SK-N-SH treated with all-trans-retinoic acid at 6 μM for 48 hours (cell line): ENCODE measurements at regions not wholly inside any gene's neighbourhood (a gene's known extent, or its start where the extent isn't known, plus 50 kb on each side); places are given as distances from the start of the nearest gene placed in this dataset.
A peak's percentile ranks its signal among the peaks of the same experiment; 100 is the strongest.

Experiments used
- ATAC-seq: fragments of 200-7000 bp; cut with Tn5 transposase; 3 replicates; pipeline ENCODE4 v1.9.1; 2020; ENCODE audit warnings: mild to moderate bottlenecking, moderate library complexity
- ARNTL ChIP-seq: fragments of 450-650 bp; formaldehyde crosslinking; IDR thresholded peaks from 2 replicates; pipeline ENCODE4 v1.5.0; 2020; ENCODE audit warnings: low read depth, mild to moderate bottlenecking, moderate library complexity, borderline replicate concordance
- BACH2 ChIP-seq: fragments of 250-450 bp; sonication (Bioruptor Pico); IDR thresholded peaks from 2 replicates; pipeline ENCODE4 v1.9.0; 2021; ENCODE audit warnings: mild to moderate bottlenecking, borderline replicate concordance
- CSDC2 ChIP-seq: fragments of 250-450 bp; sonication (Bioruptor Pico); IDR thresholded peaks from 2 replicates; pipeline ENCODE4 v1.5.0; 2020; ENCODE audit warnings: mild to moderate bottlenecking, moderate library complexity
- ESRRG ChIP-seq: fragments of 250-450 bp; sonication (Bioruptor Pico); IDR thresholded peaks from 2 replicates; pipeline ENCODE4 v1.6.1; 2021; ENCODE audit warnings: mild to moderate bottlenecking
- GLIS3 ChIP-seq: fragments of 250-450 bp; sonication (Bioruptor Pico); IDR thresholded peaks from 2 replicates; pipeline ENCODE4 v1.5.0; 2020; ENCODE audit warnings: mild to moderate bottlenecking, moderate library complexity
- ISL1 ChIP-seq: fragments of 250-450 bp; sonication (Bioruptor Pico); IDR thresholded peaks from 2 replicates; pipeline ENCODE4 v2.1.2; 2022; ENCODE audit warnings: mild to moderate bottlenecking, moderate library complexity
- OSR1 ChIP-seq: fragments of 250-450 bp; sonication (Bioruptor Pico); IDR thresholded peaks from 2 replicates; pipeline ENCODE4 v1.8.0; 2022; ENCODE audit warnings: moderate library complexity, mild to moderate bottlenecking, inconsistent platforms
- RARB ChIP-seq: fragments of 250-450 bp; sonication (Bioruptor Pico); IDR thresholded peaks from 2 replicates; pipeline ENCODE4 v1.8.0; 2021; ENCODE audit warnings: mild to moderate bottlenecking, moderate library complexity
- TCF4 ChIP-seq: fragments of 250-450 bp; sonication (Bioruptor Pico); IDR thresholded peaks from 2 replicates; pipeline ENCODE4 v1.8.0; 2021; ENCODE audit warnings: mild to moderate bottlenecking, moderate library complexity, borderline replicate concordance
- TOX ChIP-seq: fragments of 250-450 bp; sonication (Bioruptor Pico); IDR thresholded peaks from 2 replicates; pipeline ENCODE4 v1.8.0; 2021; ENCODE audit warnings: mild to moderate bottlenecking, moderate library complexity, borderline replicate concordance
- ZFP3 ChIP-seq: fragments of 250-450 bp; sonication (Bioruptor Pico); IDR thresholded peaks from 2 replicates; pipeline ENCODE4 v1.5.0; 2020; ENCODE audit warnings: mild to moderate bottlenecking, moderate library complexity
- ZFP30 ChIP-seq: fragments of 450-650 bp; formaldehyde crosslinking; IDR thresholded peaks from 2 replicates; pipeline ENCODE4 v1.5.0; 2022; ENCODE audit warnings: mild to moderate bottlenecking, moderate library complexity
- ZNF565 ChIP-seq: fragments of 450-650 bp; formaldehyde crosslinking; conservative IDR thresholded peaks from 2 replicates; pipeline ENCODE4 v1.5.0; 2020; ENCODE audit warnings: low read depth, mild to moderate bottlenecking, moderate library complexity
- ZNF70 ChIP-seq: fragments of 450-650 bp; formaldehyde crosslinking; IDR thresholded peaks from 2 replicates; pipeline ENCODE4 v1.5.0; 2020; ENCODE audit warnings: mild to moderate bottlenecking, moderate library complexity
- ZNF8 ChIP-seq: fragments of 450-650 bp; formaldehyde crosslinking; IDR thresholded peaks from 2 replicates; pipeline ENCODE4 v1.5.0; 2020; ENCODE audit warnings: mild to moderate bottlenecking, moderate library complexity
- TF ChIP-seq, protein P1 (sequence below): fragments of 250-450 bp; sonication (Bioruptor Pico); IDR thresholded peaks from 2 replicates; pipeline ENCODE4 v1.5.1; 2021; ENCODE audit warnings: mild to moderate bottlenecking, moderate library complexity
- TF ChIP-seq, protein P2 (sequence below): fragments of 250-450 bp; sonication (Bioruptor Pico); IDR thresholded peaks from 2 replicates; pipeline ENCODE4 v1.5.0; 2020; ENCODE audit warnings: mild to moderate bottlenecking, moderate library complexity
- TF ChIP-seq, protein P3 (sequence below): fragments of 250-450 bp; sonication (Bioruptor Pico); IDR thresholded peaks from 2 replicates; pipeline ENCODE4 v1.8.0; 2021; ENCODE audit warnings: low read depth, mild to moderate bottlenecking, moderate library complexity, borderline replicate concordance
- TF ChIP-seq, protein P4 (sequence below): fragments of 250-450 bp; sonication (Bioruptor Pico); IDR thresholded peaks from 2 replicates; pipeline ENCODE4 v1.5.1; 2020; ENCODE audit warnings: low read depth, mild to moderate bottlenecking, moderate library complexity
- TF ChIP-seq, protein P5 (sequence below): fragments of 250-450 bp; sonication (Bioruptor Pico); IDR thresholded peaks from 2 replicates; pipeline ENCODE4 v1.8.0; 2020; ENCODE audit warnings: mild to moderate bottlenecking, moderate library complexity, borderline replicate concordance

DNA sequence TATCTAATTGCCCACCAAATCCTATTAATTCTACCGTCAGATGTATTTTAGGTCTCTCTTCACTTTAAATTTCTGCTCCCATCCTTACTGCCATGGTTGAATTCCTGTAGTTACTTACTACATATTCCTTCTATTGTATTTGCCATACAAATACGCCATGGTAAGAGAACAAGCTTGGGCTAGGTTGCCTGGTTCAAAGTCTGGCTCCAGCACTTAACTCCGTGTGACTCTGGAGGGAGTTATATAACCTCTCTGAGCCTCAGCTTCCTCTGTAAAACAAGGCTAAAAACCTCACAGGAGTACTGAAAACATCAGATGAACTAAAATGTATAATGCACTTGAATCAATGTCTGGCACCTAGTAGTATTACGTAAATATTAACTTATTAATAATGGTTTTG, 260.3 kb upstream of the RPS6KA3 start:
- TF ChIP-seq GLIS3 (CRISPR knock-in tag): no peak
- TF ChIP-seq, protein P1, sequence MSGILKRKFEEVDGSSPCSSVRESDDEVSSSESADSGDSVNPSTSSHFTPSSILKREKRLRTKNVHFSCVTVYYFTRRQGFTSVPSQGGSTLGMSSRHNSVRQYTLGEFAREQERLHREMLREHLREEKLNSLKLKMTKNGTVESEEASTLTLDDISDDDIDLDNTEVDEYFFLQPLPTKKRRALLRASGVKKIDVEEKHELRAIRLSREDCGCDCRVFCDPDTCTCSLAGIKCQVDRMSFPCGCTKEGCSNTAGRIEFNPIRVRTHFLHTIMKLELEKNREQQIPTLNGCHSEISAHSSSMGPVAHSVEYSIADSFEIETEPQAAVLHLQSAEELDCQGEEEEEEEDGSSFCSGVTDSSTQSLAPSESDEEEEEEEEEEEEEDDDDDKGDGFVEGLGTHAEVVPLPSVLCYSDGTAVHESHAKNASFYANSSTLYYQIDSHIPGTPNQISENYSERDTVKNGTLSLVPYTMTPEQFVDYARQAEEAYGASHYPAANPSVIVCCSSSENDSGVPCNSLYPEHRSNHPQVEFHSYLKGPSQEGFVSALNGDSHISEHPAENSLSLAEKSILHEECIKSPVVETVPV: no peak
- ATAC-seq: no peak

DNA sequence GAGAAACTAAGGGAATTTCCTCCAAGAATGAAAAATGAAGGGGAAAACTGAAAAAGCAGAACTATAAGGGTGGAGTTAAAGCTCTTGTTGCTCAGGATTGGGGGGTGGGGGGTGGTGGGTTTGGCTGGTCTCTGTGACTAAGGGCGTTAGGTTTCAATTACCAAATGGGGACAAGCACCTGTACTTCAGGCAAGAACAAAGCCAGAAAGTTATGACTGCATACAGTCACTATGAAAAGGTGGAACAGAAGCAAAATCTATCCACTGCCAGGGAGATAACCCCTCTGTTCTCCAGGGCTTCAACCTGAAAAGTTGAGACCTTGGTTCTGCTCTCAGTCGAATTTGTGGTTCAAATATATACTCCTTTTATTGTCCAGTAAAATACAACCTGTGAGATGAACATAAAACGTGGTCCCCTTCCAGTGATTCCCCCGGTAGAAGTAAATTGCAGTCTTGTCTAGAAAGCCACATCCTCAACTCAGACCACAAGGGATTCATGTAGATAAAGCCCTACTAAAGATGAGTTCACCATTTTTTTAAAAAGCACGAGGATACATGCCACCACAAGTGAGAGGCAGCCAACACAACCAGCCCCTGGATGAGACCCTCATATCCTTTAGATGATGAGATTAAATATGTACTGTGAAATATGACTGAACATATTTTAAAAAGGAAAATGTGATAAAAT, 257.1 kb upstream of the RPS6KA3 start:
- no peak for ATAC-seq

GRCh38 chrX:20522420-20522819, 255.7 kb upstream of the RPS6KA3 start:
- TF ChIP-seq CSDC2 (CRISPR knock-in tag) (no peak), ZFP30 (CRISPR knock-in tag) (no peak), ZNF8 (CRISPR knock-in tag) (no peak), ZNF70 (CRISPR knock-in tag) (no peak), ISL1 (CRISPR knock-in tag) (no peak), GLIS3 (CRISPR knock-in tag) (no peak)
- TF ChIP-seq, protein P2, sequence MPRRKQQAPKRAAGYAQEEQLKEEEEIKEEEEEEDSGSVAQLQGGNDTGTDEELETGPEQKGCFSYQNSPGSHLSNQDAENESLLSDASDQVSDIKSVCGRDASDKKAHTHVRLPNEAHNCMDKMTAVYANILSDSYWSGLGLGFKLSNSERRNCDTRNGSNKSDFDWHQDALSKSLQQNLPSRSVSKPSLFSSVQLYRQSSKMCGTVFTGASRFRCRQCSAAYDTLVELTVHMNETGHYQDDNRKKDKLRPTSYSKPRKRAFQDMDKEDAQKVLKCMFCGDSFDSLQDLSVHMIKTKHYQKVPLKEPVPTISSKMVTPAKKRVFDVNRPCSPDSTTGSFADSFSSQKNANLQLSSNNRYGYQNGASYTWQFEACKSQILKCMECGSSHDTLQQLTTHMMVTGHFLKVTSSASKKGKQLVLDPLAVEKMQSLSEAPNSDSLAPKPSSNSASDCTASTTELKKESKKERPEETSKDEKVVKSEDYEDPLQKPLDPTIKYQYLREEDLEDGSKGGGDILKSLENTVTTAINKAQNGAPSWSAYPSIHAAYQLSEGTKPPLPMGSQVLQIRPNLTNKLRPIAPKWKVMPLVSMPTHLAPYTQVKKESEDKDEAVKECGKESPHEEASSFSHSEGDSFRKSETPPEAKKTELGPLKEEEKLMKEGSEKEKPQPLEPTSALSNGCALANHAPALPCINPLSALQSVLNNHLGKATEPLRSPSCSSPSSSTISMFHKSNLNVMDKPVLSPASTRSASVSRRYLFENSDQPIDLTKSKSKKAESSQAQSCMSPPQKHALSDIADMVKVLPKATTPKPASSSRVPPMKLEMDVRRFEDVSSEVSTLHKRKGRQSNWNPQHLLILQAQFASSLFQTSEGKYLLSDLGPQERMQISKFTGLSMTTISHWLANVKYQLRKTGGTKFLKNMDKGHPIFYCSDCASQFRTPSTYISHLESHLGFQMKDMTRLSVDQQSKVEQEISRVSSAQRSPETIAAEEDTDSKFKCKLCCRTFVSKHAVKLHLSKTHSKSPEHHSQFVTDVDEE (CRISPR knock-in tag): no peak
- ATAC-seq: no peak

More for the DNA sequence above, 257.1 kb upstream of the RPS6KA3 start:
- TF ChIP-seq RARB (no peak), TOX (CRISPR knock-in tag) (no peak), ISL1 (CRISPR knock-in tag) (no peak), ZFP3 (CRISPR knock-in tag) (no peak), ARNTL (no peak), GLIS3 (CRISPR knock-in tag) (no peak)
- TF ChIP-seq, protein P2 (CRISPR knock-in tag): no peak

DNA sequence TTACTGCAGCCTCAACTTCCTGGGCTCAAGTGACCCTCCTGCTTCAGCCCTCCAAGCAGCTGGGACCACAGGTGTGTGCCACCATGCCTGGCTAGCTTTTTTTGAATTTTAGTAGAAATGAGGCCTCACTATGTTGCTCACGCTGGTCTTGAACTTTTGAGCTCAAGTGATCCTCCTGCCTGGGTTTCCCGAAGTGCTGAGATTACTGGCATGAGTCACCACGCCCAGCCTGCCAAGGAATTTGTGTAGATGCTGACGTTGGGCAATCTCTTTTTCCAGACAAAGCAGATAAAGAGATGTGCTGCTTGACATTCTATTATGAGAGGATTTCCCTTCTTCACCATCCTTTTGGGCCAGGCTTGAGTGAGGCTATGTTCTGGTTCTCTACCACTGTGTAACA, 254.5 kb upstream of the RPS6KA3 start:
- no peak for TF ChIP-seq ZFP3 (CRISPR knock-in tag)
- TF ChIP-seq, protein P3, sequence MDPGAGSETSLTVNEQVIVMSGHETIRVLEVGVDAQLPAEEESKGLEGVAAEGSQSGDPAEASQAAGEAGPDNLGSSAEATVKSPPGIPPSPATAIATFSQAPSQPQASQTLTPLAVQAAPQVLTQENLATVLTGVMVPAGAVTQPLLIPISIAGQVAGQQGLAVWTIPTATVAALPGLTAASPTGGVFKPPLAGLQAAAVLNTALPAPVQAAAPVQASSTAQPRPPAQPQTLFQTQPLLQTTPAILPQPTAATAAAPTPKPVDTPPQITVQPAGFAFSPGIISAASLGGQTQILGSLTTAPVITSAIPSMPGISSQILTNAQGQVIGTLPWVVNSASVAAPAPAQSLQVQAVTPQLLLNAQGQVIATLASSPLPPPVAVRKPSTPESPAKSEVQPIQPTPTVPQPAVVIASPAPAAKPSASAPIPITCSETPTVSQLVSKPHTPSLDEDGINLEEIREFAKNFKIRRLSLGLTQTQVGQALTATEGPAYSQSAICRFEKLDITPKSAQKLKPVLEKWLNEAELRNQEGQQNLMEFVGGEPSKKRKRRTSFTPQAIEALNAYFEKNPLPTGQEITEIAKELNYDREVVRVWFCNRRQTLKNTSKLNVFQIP: no peak
- TF ChIP-seq CSDC2 (CRISPR knock-in tag): no peak
- TF ChIP-seq, protein P1: no peak
- no peak for TF ChIP-seq ARNTL
- TF ChIP-seq RARB: no peak
- TF ChIP-seq, protein P4, sequence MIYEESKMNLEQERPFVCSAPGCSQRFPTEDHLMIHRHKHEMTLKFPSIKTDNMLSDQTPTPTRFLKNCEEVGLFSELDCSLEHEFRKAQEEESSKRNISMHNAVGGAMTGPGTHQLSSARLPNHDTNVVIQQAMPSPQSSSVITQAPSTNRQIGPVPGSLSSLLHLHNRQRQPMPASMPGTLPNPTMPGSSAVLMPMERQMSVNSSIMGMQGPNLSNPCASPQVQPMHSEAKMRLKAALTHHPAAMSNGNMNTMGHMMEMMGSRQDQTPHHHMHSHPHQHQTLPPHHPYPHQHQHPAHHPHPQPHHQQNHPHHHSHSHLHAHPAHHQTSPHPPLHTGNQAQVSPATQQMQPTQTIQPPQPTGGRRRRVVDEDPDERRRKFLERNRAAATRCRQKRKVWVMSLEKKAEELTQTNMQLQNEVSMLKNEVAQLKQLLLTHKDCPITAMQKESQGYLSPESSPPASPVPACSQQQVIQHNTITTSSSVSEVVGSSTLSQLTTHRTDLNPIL (CRISPR knock-in tag): no peak
- no peak for TF ChIP-seq ESRRG
- no peak for TF ChIP-seq ISL1 (CRISPR knock-in tag)
- TF ChIP-seq ZNF70 (CRISPR knock-in tag): no peak
- no peak for TF ChIP-seq OSR1 (CRISPR knock-in tag)
- TF ChIP-seq TCF4 (CRISPR knock-in tag): no peak
- TF ChIP-seq ZNF565 (CRISPR knock-in tag): no peak
- TF ChIP-seq, protein P5, sequence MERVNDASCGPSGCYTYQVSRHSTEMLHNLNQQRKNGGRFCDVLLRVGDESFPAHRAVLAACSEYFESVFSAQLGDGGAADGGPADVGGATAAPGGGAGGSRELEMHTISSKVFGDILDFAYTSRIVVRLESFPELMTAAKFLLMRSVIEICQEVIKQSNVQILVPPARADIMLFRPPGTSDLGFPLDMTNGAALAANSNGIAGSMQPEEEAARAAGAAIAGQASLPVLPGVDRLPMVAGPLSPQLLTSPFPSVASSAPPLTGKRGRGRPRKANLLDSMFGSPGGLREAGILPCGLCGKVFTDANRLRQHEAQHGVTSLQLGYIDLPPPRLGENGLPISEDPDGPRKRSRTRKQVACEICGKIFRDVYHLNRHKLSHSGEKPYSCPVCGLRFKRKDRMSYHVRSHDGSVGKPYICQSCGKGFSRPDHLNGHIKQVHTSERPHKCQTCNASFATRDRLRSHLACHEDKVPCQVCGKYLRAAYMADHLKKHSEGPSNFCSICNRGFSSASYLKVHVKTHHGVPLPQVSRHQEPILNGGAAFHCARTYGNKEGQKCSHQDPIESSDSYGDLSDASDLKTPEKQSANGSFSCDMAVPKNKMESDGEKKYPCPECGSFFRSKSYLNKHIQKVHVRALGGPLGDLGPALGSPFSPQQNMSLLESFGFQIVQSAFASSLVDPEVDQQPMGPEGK: no peak
- TF ChIP-seq BACH2 (CRISPR knock-in tag): no peak
- peak; percentile 29; the same call in 2 of the 3 replicates for ATAC-seq
